ENCODE measurements at regions not wholly inside any gene's neighbourhood (a gene's known extent, or its start where the extent isn't known, plus 50 kb on each side); places are given as distances from the start of the nearest gene placed in this dataset.

DNA sequence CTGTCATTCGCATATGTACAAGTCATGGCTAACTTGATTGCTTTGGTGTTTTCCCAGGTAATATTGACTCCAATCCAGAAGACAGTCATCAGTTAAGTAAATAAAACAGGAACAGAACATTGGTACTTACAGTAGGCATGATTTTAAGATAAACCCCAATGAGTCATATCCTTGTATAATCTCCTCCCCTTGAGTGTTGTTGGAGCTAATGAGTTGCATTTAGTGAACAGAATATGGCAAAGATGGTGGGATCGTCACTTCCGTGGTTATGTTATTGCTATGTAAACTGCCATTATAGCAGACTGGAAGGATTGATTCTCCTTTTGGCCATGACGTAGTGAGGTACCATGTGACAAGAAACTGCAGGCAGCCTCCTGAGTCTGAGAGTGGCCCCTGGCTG, 102.2 kb downstream of the TMX1 start:
- TF ChIP-seq, protein P1, sequence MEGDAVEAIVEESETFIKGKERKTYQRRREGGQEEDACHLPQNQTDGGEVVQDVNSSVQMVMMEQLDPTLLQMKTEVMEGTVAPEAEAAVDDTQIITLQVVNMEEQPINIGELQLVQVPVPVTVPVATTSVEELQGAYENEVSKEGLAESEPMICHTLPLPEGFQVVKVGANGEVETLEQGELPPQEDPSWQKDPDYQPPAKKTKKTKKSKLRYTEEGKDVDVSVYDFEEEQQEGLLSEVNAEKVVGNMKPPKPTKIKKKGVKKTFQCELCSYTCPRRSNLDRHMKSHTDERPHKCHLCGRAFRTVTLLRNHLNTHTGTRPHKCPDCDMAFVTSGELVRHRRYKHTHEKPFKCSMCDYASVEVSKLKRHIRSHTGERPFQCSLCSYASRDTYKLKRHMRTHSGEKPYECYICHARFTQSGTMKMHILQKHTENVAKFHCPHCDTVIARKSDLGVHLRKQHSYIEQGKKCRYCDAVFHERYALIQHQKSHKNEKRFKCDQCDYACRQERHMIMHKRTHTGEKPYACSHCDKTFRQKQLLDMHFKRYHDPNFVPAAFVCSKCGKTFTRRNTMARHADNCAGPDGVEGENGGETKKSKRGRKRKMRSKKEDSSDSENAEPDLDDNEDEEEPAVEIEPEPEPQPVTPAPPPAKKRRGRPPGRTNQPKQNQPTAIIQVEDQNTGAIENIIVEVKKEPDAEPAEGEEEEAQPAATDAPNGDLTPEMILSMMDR (IDR thresholded peaks at IDR 0.05): no peak
- DNase-seq (ENCODE audit: low spot score): no peak
- Histone ChIP-seq H3K4me3 (no peak overlapping the region), H3K27ac (no peak overlapping the region)

DNA sequence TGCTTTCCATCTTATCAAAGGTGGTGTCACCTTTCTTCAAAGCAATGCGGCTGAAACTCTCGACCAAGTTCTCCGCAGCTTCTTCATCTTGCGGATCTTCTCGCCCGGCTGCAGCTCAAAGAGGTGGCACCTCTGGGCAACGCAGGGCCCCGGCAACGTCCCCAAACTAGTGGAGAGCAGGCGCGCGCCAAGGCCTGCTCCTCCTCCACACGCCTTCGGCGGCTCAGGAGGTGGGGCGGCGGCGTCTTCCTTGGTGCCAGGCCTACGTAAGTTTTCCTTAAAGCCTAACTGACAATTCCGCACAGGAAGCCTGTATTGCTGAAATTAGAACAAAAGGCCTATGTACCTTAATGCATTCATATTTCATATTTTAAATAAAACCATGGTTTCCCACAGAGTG, 112.0 kb downstream of the TMX1 start:
- TF ChIP-seq, protein P1 (IDR thresholded peaks at IDR 0.05): no peak
- DNase-seq (ENCODE audit: low spot score): no peak
- no peak overlapping the region for H3K27ac ChIP-seq
- no peak overlapping the region for H3K4me3 ChIP-seq

DNA sequence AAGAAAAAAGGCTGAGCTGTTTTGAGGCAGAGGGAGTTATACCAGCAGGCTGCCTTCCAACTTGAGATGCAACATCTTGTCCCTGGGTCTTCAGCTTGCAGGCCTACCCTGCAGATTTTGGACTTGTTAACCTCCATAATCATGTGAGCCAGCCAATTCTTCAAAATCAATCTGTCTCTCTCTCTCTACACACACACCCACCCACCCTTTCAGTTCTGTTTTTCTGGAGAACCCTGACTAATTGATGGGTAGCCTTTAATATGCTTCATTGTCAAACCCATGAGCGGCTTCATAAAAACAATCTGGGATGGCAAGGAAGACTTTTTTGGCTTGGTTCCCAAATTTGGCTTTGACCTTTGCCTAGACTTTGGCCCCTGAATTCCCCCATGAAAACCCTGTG, 113.9 kb downstream of the TMX1 start:
- no peak overlapping the region for H3K4me3 ChIP-seq
- no peak for DNase-seq (ENCODE audit: low spot score)
- no peak overlapping the region for H3K27ac ChIP-seq
- TF ChIP-seq, protein P1 (IDR thresholded peaks at IDR 0.05): no peak

DNA sequence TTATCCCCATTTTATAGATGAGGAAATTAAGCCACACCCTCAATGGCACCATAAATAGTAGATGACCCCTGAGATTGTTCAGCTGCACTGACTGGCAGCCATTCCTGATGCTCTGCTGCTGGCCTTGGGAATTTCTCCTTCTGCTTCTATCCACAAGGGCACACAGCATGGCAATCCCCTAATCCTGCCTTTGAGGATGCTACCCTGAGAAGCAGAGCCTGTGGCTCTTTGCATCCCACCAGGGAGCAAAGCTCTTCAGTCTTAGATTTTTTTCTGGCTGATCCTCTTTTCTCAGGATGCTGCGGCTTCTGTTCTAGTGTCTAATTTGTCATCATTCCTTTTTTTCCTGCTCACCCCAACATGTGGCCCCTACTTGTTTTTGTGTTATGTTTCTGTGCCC, 114.8 kb downstream of the TMX1 start:
- DNase-seq (ENCODE audit: low spot score): no peak
- TF ChIP-seq, protein P1 (IDR thresholded peaks at IDR 0.05): no peak
- H3K4me3 ChIP-seq: no peak overlapping the region
- no peak overlapping the region for H3K27ac ChIP-seq

DNA sequence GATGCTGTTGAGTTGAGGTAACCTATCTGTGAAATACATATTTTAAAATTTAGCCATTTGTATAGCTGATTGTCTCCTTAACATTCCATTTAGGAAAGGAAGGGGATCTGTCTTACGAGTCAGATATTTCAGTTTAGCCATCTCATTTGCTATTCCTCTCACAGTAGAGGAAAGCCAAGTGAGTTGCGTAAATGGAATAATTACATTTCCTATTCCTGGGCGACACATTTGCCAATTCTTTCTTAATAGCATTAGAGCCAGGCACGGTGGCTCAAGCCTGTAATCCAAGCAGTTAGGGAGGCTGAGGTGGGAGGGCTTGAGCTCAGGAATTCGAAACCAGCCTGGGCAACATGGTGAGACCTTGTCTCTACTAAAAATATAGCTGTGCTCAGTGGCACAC, 116.3 kb downstream of the TMX1 start:
- DNase-seq (ENCODE audit: low spot score): no peak
- no peak overlapping the region for H3K27ac ChIP-seq
- H3K4me3 ChIP-seq: no peak overlapping the region
- TF ChIP-seq, protein P1 (IDR thresholded peaks at IDR 0.05): no peak

DNA sequence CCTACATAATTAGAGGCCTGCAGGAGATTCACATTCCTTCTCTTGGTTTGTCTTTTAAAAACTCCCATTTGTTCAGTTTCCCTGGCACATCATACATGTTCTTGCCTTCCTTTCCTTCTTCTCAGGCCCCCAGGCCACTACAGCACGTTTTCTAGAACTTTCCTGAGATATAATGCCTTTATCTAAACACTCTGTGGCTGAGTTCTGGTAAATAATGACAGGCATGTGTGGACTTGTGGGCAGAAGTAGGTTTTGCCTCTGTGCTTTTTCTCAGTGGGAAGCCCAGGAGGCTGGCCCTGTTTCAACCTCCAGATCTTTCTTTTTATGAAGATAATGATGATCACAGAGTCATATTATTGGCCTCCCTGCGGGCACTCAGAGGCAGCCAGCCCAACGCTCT, 117.2 kb downstream of the TMX1 start:
- H3K27ac ChIP-seq: no peak overlapping the region
- H3K4me3 ChIP-seq: no peak overlapping the region
- no peak for DNase-seq (ENCODE audit: low spot score)
- TF ChIP-seq, protein P1 (IDR thresholded peaks at IDR 0.05): no peak

DNA sequence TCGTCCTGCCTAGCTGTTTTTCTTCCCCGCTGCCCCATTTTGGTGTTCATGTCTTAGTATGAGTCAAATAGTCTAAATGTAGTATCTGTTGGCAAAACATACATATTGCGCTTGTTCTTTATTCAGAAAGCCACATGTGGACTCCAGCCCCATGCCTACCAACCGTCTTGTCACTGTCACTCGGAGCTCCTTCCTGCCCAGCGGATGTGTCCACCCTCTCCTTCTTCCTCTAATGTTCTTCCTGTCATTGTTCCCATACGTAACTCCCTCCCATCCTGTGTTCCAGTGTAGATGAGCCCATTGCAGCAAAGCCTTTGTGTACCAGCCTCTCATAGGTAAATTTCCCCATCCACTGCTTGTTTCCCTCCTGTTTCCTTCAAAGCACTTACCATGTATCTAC, 120.5 kb downstream of the TMX1 start:
- DNase-seq (ENCODE audit: low spot score): no peak
- Histone ChIP-seq H3K27ac (no peak overlapping the region), H3K4me3 (no peak overlapping the region)
- TF ChIP-seq, protein P1 (IDR thresholded peaks at IDR 0.05): no peak

Measured in coronary artery (tissue), 2 donors.